RWPE2 (cell line): ENCODE measurements at regions not wholly inside any gene's neighbourhood (a gene's known extent, or its start where the extent isn't known, plus 50 kb on each side); places are given as distances from the start of the nearest gene placed in this dataset.
"Not testable (repeated sequence)": the region's sequence is repeated elsewhere in the genome, so short reads cannot be mapped to it uniquely, and the experiment has no call there.

ENCODE experiments used
- ATAC-seq: fragments of 200-7000 bp; cut with Tn5 transposase; 3 replicates; pipeline ENCODE4 v1.9.1; 2021; ENCODE audit warnings: low read depth
- DNase-seq: peaks from one replicate; pipeline ENCODE4 v3.0.0-alpha.2; 2020; ENCODE audit warnings: low spot score
- H3K27ac ChIP-seq: fragments of 450-650 bp; 2 replicates; pipeline ENCODE4 v1.5.1; 2017; ENCODE audit warnings: mild to moderate bottlenecking; ENCODE audit not compliant: poor library complexity, severe bottlenecking
- H3K27me3 ChIP-seq: fragments of 250-450 bp; sonication (Bioruptor Pico); 2 replicates; pipeline ENCODE4 v1.5.1; 2021; ENCODE audit warnings: mild to moderate bottlenecking, moderate library complexity; ENCODE audit not compliant: insufficient read depth, poor library complexity, severe bottlenecking
- H3K36me3 ChIP-seq: fragments of 250-450 bp; sonication (Bioruptor Pico); 2 replicates; pipeline ENCODE4 v1.5.1; 2020; ENCODE audit warnings: low read depth, mild to moderate bottlenecking, moderate library complexity
- H3K4me1 ChIP-seq: fragments of 250-450 bp; sonication (Bioruptor Pico); 2 replicates; pipeline ENCODE4 v1.5.1; 2021; ENCODE audit warnings: mild to moderate bottlenecking, moderate library complexity; ENCODE audit not compliant: insufficient read depth, poor library complexity, severe bottlenecking
- H3K4me3 ChIP-seq: fragments of 250-450 bp; sonication (Bioruptor Pico); 2 replicates; pipeline ENCODE4 v1.5.1; 2021; ENCODE audit warnings: mild to moderate bottlenecking, moderate library complexity; ENCODE audit not compliant: severe bottlenecking
- H3K9me3 ChIP-seq: fragments of 250-450 bp; sonication (Bioruptor Pico); 2 replicates; pipeline ENCODE4 v1.5.1; 2021; ENCODE audit warnings: mild to moderate bottlenecking, moderate library complexity; ENCODE audit not compliant: severe bottlenecking
- TF ChIP-seq, protein P1 (sequence below): fragments of 450-650 bp; IDR thresholded peaks from one replicate; pipeline ENCODE4 v1.5.1; 2017; ENCODE audit warnings: mild to moderate bottlenecking, moderate library complexity; ENCODE audit not compliant: poor library complexity, severe bottlenecking

DNA sequence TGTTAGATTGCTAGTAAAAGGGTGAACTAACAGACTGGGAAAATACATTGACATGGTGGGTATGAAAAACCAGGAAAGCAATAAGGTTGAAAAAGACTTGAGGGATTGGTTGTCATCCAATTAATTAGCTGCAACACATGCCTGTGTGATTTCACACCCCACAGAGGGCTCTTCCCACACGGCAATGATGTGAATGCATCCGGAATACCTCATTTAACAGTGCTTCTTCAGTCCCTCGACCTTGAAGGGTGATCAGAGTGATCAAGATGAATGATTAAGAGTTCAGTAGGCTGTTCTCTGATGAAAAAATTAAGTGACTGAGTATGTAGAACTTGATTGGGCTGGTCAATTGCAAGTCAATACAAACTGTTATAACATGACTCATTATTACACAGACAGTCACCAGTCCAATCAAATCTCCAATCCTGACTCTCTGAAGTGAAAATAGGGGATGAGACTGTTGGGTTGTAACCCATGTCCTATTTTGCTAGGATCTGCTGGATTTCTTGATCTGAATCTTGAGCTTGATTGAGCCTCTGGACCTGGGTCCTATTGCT lies 924.9 kb upstream of the FAM98A start:
- H3K36me3 ChIP-seq, result no peaks in the 10 kb centered on the region
- DNase-seq (no peak), ATAC-seq (no peak)
- no peaks in the 10 kb centered on the region for H3K9me3 ChIP-seq
- no peak overlapping the region for H3K27ac ChIP-seq
- no peaks in the 10 kb centered on the region for H3K4me1 ChIP-seq
- no peak overlapping the region for H3K4me3 ChIP-seq
- H3K27me3 ChIP-seq, result no peaks in the 10 kb centered on the region
- TF ChIP-seq, protein P1, sequence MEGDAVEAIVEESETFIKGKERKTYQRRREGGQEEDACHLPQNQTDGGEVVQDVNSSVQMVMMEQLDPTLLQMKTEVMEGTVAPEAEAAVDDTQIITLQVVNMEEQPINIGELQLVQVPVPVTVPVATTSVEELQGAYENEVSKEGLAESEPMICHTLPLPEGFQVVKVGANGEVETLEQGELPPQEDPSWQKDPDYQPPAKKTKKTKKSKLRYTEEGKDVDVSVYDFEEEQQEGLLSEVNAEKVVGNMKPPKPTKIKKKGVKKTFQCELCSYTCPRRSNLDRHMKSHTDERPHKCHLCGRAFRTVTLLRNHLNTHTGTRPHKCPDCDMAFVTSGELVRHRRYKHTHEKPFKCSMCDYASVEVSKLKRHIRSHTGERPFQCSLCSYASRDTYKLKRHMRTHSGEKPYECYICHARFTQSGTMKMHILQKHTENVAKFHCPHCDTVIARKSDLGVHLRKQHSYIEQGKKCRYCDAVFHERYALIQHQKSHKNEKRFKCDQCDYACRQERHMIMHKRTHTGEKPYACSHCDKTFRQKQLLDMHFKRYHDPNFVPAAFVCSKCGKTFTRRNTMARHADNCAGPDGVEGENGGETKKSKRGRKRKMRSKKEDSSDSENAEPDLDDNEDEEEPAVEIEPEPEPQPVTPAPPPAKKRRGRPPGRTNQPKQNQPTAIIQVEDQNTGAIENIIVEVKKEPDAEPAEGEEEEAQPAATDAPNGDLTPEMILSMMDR, result no peak

DNA sequence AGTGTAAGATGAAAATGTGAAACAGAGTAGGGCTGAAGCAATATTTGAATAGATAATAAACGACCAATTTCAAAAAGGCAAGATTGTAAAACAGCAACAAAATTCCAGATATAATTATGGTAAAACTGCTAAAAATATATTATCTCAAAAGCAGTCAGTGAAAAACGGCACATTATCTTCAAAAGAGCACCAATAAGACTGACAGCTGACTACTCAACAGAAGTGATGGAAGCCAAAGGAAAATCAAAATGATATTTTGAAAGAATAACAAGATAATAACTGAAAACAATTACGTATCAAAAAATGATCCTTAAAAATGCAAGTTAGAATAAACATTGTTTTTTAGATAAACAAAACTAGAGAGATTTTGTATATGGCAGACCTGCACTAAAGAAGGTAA lies 920.6 kb upstream of the FAM98A start:
- ATAC-seq (no peak), DNase-seq (no peak)
- Histone ChIP-seq H3K36me3 (no peaks in the 10 kb centered on the region), H3K9me3 (no peaks in the 10 kb centered on the region), H3K4me3 (no peak overlapping the region), H3K27me3 (no peaks in the 10 kb centered on the region), H3K27ac (no peak overlapping the region), H3K4me1 (no peaks in the 10 kb centered on the region)
- TF ChIP-seq, protein P1, result no peak

DNA sequence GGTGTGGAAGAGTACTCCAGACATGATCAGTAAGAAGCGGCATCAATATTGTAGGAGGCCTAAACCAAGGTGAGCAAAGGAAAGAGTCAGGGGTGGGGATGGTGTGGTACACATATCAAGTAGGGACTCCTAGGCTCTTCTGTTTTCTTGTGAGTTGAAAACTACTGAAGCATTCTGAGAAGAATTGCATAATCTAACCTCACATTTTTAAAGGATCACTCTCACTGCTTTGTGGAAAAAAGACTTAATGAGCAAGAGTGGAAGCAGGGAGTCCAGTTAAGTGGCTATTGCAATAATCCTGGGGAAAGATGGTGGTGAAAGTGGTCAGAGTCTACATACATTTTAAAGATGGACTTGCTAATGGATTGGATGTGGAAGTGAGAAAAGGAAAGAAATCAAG lies 899.5 kb upstream of the FAM98A start:
- H3K4me3 ChIP-seq, result no peak overlapping the region
- TF ChIP-seq, protein P1, result no peak
- no peaks in the 10 kb centered on the region for H3K36me3 ChIP-seq
- H3K27me3 ChIP-seq, result no peaks in the 10 kb centered on the region
- H3K9me3 ChIP-seq, result no peaks in the 10 kb centered on the region
- ATAC-seq (no peak), DNase-seq (no peak)
- no peak overlapping the region for H3K27ac ChIP-seq
- no peaks in the 10 kb centered on the region for H3K4me1 ChIP-seq

DNA sequence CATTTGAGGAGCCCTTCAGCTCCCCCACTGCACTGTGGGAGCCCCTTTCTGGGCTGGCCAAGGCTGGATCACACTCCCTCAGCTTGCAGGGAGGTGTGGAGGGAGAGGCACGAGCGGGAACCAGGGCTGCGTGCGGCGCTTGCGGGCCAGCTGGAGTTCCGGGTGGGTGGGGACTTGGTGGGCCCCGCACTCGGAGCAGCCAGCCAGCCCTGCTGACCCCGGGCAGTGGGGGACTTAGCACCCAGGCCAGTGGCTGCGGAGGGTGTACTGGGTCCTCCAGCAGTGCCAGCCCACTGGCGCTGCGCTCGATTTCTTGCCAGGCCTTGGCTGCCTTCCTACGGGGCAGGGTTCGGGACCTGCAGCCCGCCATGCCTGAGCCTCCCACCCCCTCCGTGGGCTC lies 895.1 kb upstream of the FAM98A start:
- not testable (repeated sequence) for H3K9me3 ChIP-seq, H3K27me3 ChIP-seq, H3K27ac ChIP-seq, H3K36me3 ChIP-seq, DNase-seq, H3K4me3 ChIP-seq, ATAC-seq, H3K4me1 ChIP-seq

DNA sequence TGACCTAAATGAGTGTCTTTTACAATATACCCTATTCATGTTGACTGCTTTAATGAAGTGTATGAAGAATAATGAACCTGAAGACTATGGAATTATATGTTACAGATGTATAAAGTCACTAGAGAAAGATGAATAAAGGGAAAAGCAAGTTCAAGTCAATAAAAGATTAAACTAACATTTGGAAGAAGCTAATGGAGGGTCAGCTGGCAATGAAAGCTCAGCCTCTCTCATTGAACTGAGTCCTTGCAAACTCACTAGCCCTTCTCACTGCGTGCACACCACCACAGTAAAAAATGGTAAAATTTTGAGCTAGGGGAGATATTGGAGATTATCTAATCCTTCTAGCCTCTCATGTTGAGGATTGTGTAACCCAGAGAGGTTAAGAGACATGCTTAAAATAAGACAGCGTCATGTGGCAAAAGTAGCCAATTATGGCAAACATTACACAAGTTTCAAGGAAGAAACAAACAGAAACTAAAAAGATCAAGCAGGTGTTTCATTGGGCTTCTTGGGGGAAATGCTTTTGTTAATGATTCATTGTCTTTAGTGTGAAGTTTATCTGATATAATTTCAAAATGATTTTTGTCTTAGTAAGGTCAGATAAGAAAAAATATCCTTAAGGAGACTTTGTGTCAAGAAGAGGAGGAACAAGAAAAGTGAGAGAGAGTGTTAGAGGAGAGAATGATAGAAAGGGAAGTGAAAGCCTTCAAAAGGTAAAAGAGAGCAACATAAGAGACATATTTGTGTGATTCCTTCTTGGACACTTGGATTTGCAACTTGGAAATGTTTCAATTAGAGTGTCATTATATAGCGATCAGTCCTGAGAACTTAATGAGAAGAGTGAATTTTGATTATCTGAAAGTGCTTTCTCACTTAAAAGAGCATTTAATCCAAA lies 893.7 kb upstream of the FAM98A start:
- TF ChIP-seq, protein P1, result no peak
- Histone ChIP-seq H3K4me3 (no peak overlapping the region), H3K9me3 (no peaks in the 10 kb centered on the region), H3K27ac (no peak overlapping the region), H3K4me1 (no peaks in the 10 kb centered on the region), H3K36me3 (no peaks in the 10 kb centered on the region), H3K27me3 (no peaks in the 10 kb centered on the region)
- ATAC-seq, result no peak
- no peak for DNase-seq
